ENCODE measurements at regions not wholly inside any gene's neighbourhood (a gene's known extent, or its start where the extent isn't known, plus 50 kb on each side); places are given as distances from the start of the nearest gene placed in this dataset.

- TF ChIP-seq CTCF (IDR thresholded peaks at IDR 0.05; ENCODE audit: poor library complexity, severe bottlenecking) = no peak
- no peak for TF ChIP-seq RAD21 (conservative IDR thresholded peaks at IDR 0.05)
- no peak for TF ChIP-seq POLR2AphosphoS5 (IDR thresholded peaks at IDR 0.05)
- no peak for TF ChIP-seq EZH2 (IDR thresholded peaks at IDR 0.05; ENCODE audit: borderline replicate concordance, insufficient read depth, low read length, poor library complexity, severe bottlenecking)
- no peak for TF ChIP-seq EP300 (conservative IDR thresholded peaks at IDR 0.05; ENCODE audit: poor library complexity, severe bottlenecking)
- TF ChIP-seq MXI1 (conservative IDR thresholded peaks at IDR 0.05; ENCODE audit: poor library complexity, severe bottlenecking) = no peak
- no peak for TF ChIP-seq TAF1 (IDR thresholded peaks at IDR 0.05; ENCODE audit: low read depth)
- no peak for TF ChIP-seq SMC3 (conservative IDR thresholded peaks at IDR 0.05; ENCODE audit: poor library complexity)
Observed at GRCh38 chr2:8249769-8250168, 432.1 kb upstream of the ID2 start.

Measured in neural cell (in vitro differentiated cells).